ENCODE measurements at regions not wholly inside any gene's neighbourhood (a gene's known extent, or its start where the extent isn't known, plus 50 kb on each side); places are given as distances from the start of the nearest gene placed in this dataset.
"Not testable (repeated sequence)": the region's sequence is repeated elsewhere in the genome, so short reads cannot be mapped to it uniquely, and the experiment has no call there.

- no peak for DNase-seq (ENCODE audit: low read depth)
Observed at GRCh38 chr6:88499436-88499835, 333.3 kb upstream of the CNR1 start.

DNA sequence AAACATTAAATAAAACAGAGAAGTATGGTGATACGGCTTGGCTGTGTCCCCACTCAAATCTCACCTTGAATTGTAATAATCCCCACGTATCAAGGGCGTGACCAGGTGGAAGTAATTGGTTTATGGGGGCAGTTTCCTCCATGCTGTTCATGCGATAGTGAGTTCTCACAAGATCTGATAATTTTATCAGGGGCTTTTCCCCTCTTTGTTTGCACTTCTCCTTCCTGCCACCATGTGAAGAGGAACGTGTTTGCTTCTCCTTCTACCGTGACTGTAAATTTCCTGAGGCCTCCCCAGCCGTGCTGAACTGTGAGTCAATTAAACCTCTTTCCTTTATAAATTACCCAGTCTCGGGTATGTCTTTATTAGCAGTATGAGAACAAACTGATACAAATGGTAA is 331.3 kb upstream of the CNR1 start:
- not testable (repeated sequence) for DNase-seq (ENCODE audit: low read depth)

- DNase-seq (ENCODE audit: low read depth), result no peak
Observed at GRCh38 chr6:88494401-88495140, 328.4 kb upstream of the CNR1 start.

GRCh38 chr6:88493717-88494116 is 327.6 kb upstream of the CNR1 start:
- no peak for DNase-seq (ENCODE audit: low read depth)

- DNase-seq (ENCODE audit: low read depth), result no peak
Observed at GRCh38 chr6:88492824-88493223, 326.7 kb upstream of the CNR1 start.

- DNase-seq (ENCODE audit: low read depth), result no peak
Observed at GRCh38 chr6:88492241-88492640, 326.1 kb upstream of the CNR1 start.

- DNase-seq (ENCODE audit: low read depth), result no peak
Observed at GRCh38 chr6:88491266-88491880, 325.2 kb upstream of the CNR1 start.

GRCh38 chr6:88490908-88491264 is 324.7 kb upstream of the CNR1 start:
- no peak for DNase-seq (ENCODE audit: low read depth)

DNA sequence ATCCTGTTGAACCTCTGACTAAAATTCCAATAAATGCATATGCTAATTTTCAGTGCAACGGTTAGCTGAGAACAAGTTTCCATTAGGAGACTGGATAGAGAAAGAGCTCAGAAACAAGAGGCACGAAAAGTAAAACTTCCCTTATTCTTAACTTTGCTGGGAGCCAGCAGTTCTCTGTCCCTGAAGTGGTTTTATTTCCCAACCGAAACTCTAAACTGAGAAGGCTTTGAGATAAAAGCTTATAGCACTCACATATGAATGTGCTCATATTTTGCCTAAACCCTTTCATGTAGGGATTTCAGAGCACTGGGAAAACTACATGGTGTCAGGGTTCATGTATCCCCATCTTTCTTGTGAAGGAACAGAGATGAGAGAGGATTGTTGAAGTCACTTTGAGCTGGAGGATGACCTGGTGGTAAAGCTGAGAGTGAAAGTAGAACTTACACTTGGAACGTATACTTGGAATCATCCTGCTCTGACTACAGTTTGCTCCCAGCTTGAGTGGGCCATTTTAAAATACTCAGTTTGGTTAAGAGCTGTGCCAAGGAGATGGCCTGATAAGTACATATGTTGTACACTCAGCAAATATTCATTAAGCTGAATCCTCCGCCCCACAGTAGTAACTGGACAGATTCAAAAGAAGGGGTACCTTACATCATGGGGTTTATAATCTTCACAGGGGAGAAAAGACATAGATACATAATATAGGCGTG is 324.2 kb upstream of the CNR1 start:
- no peak for DNase-seq (ENCODE audit: low read depth)

DNA sequence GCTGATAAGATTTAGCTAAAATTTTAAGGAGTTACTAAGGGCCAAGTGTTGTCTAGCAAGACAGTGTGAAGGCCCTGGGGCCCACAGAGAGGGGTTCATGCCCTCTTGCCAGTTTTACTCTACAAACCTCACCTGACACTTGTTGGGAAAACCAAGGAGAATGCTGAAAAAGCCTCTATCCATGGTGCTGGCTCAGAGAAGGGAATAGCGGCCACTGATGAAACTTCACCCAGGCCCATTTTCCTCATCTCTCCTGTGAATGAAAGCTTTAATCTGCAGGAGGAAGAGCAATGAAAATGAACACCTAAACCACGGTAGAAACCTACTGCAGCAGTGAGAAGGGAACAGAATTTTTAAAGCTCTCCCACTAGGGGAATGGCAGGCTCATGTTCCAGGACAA is 317.3 kb upstream of the CNR1 start:
- DNase-seq (ENCODE audit: low read depth), result no peak

DNA sequence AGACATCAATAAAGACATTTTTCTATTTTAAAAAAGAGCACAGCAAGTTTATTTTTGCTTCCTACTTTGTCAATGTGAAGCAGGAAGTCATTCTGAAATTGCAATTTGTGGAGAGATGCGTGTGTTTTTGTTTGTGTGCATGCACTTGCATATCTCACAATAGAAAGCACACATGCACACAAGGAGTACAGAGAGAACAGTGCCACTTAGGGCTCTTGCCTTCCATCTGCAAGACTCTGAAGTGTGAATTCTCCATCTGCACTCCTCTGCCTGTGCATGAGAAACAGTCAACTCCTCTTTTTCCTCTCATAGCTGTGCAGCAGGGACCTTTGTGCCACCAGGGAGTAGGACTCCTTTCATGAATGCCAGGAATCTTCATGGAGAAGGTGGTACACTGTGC is 316.3 kb upstream of the CNR1 start:
- no peak for DNase-seq (ENCODE audit: low read depth)

DNA sequence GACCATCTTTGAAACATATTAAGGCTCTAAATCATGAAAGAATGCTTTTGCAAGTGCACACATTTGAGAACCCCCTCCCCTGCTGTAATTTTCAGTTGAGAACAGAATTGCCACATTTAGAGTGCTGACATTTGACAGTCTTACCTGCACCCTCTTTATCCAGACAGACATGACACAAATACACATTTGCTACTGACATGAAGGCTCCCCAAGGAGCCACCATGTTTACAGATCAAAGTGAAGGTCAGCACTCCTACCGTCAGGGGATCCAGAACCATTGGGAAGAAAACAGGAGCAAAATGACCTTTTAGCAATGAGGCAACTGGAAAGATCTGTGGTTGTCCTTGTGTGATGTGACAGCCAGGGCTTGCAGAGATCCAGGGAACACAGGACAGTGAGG is 315.4 kb upstream of the CNR1 start:
- no peak for DNase-seq (ENCODE audit: low read depth)

DNA sequence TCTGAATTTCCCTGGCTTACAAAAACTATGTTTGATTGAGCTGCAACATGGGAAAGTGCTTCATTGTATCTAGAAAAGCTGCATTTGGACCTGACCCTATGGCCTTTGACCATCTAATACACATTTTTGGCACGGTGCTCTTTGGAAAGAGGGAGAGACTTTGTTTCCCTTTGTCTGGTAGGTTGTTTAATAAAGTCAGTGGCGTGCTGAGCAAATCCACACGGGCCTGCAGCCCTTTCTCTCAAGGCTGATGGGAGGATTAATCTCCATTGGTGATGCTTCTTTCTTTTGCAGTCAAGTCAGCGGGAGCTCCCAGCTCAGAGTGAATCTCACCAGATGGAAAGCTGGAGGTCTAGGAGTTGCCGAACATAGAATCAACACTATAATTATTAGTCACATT is 314.7 kb upstream of the CNR1 start:
- no peak for DNase-seq (ENCODE audit: low read depth)

- no peak for DNase-seq (ENCODE audit: low read depth)
Observed at GRCh38 chr6:88477413-88477812, 311.3 kb upstream of the CNR1 start.

DNA sequence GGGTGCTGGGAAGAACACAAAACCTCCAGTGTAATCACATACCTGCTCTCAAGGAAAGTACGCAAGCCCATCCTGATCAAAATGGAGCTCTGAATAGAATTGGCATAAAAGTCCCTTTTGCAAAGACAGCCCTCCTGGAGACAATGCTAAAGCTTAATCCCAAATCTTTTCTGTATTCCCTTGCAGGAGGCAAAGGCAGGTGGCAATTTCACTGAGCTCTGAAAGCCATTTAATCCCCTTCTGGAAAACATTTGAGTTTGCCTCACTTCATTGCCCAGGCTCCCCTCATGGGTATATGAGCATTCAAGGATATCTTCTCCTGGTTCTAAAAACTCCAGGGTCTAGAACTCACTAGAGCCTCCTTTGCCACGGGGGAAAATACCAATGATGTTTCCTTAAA is 310.2 kb upstream of the CNR1 start:
- no peak for DNase-seq (ENCODE audit: low read depth)

DNA sequence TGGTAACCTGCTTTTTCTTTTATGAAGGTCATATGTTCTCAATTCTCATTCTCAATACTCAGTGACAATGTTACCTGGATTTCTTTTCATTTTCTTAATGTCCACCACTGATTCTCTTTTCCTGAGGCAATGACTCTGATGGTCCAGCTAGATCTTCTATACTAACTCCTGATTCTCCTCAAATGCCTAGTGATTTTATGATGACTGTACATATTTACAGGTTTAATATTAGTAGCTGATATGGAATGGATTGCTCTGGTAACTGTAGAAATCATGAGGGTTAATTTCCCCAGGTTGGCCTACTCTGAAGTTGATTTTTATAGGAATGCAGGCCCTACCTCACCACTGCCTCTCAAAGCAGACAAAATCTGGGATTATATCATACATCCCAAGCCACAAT is 308.6 kb upstream of the CNR1 start:
- DNase-seq (ENCODE audit: low read depth), result no peak

- DNase-seq (ENCODE audit: low read depth), result no peak
Observed at GRCh38 chr6:88473589-88473988, 307.4 kb upstream of the CNR1 start.

GRCh38 chr6:88472851-88473525 is 306.8 kb upstream of the CNR1 start:
- no peak for DNase-seq (ENCODE audit: low read depth)

DNA sequence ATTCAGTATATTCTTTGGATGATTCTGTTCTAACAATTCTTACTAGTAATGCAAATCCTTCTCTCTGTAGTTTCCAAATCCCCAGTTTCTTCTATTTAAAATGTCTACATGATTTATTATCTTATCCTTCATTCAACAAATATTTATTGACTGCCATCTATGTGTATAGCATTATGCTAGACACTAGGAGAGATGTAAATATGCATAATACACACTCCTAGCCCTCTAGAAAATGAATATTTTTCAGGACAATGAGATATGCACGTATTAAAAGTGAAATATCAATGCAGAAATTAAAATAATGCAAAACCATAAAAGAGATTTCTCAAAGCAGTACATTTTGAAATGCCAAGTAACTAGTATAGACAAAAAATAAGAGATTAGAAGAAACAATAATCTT is 293.5 kb upstream of the CNR1 start:
- DNase-seq (ENCODE audit: low read depth), result no peak

GRCh38 chr6:88459189-88459588 is 293.0 kb upstream of the CNR1 start:
- DNase-seq (ENCODE audit: low read depth), result no peak

DNA sequence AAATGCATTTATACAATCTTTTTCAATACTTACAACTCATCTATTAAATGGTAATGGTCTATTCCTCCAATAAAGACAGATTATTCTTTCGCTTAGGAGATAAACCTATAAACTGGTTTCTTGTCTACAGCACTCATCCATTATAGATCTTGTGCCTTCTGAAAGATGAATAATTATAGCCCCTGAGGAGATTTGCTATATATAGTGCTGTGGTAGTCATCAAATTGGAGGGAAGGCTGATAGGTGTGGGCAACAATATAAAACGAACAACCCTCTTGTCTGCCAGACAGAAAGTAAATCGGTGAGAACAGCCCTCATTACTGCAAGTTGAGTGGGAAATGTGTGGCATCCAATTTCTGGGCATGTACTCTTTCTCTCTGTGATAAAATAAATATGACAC is 292.5 kb upstream of the CNR1 start:
- no peak for DNase-seq (ENCODE audit: low read depth)

DNA sequence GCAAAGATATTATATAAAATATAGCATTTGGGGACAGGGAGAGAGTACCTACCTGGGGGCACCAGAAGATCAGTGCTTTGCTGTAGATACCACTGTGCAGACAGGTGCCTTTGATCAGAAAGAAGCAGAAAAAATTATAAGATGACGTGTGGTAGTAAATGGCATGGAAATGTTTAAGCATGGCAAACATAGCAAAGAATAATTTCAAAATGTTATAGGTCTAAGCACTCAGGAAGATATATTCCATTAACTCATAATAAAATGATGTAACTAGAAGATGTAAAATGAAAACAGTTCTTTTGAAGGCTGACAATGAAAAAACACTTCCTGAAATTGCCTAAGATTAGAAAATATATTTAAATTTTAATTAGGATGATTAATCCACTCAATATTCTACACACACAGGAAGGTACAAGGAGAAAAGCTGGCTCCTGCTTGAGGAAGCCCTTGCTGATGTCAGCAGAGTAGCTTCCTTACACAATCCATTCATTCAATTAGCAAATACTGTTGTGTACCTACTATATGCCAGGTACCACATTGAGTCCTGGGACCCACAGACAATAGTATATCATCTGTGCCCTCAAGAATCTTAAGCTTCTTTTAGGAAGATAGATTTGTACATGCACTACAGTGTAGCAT is 290.2 kb upstream of the CNR1 start:
- no peak for DNase-seq (ENCODE audit: low read depth)

All from HS-27A (cell line).